K562 (cell line): ENCODE measurements at regions not wholly inside any gene's neighbourhood (a gene's known extent, or its start where the extent isn't known, plus 50 kb on each side); places are given as distances from the start of the nearest gene placed in this dataset.

Experiments used
- ATAC-seq: fragments of 200-7000 bp; cut with Tn5 transposase; 3 replicates; pipeline ENCODE4 v1.9.1; 2020; ENCODE audit warnings: moderate library complexity
- BruUV-seq: library from RNA; stranded (reverse); fragments of 400-500 nt; replicated peaks from 2 replicates; lab custom pipeline; 2021; lab: Mats Ljungman, UMichigan
- CTCF ChIA-PET: fragments of 300-600 bp; formaldehyde crosslinking; extraction: SDS; loops from one replicate; lab custom pipeline; 2021; ENCODE audit warnings: low intra/inter-chr PET ratio; lab: Yijun Ruan, JAX
- POLR2A ChIA-PET: fragments of 300-600, 350-650 bp; sonication (Branson Sonifier 250); formaldehyde crosslinking; extraction: SDS; loops from one replicate; lab custom pipeline; 2021; ENCODE audit warnings: antibody characterized with exemption, inconsistent platforms; lab: Yijun Ruan, JAX
- DNase-seq, 4 experiments: peaks; one replicate each; pipeline versions ENCODE4 v3.0.0 to v3.0.0-alpha.2; 2011 to 2018; ENCODE audit warnings: low spot score in 3 of 4, mixed read lengths in 3 of 4; ENCODE audit errors: extremely low read depth in 1 of 4
- FAIRE-seq: peaks from 2 replicates; lab custom pipeline; 2011; peaks lifted over from hg19 to GRCh38; lab: Jason Lieb, UNC
- H2AFZ ChIP-seq: 2 replicates; pipeline ENCODE4 v1.6.0; 2011; ENCODE audit warnings: low read depth, low read length, control low read depth, inconsistent platforms
- H3K27ac ChIP-seq: fragments of 200-600 bp; 3 replicates; pipeline ENCODE4 v1.8.0; 2011; ENCODE audit warnings: low read depth, mild to moderate bottlenecking, control low read depth, inconsistent platforms, low read length, moderate library complexity, mixed read lengths; ENCODE audit errors: extremely low read depth
- H3K27me3 ChIP-seq, 2 experiments: fragments of 300-600 bp in 1 of 2; 2 replicates in 1 of 2; 3 replicates in 1 of 2; pipeline versions ENCODE4 v1.6.0 to v1.8.0; 2011; ENCODE audit warnings: inconsistent platforms in 2 of 2, low read length in 2 of 2, mild to moderate bottlenecking in 1 of 2, mixed read lengths in 1 of 2, moderate library complexity in 1 of 2; ENCODE audit not compliant: control insufficient read depth in 2 of 2, insufficient read depth in 2 of 2
- H3K36me3 ChIP-seq: fragments of 300-600 bp; 3 replicates; pipeline ENCODE4 v1.8.0; 2011; ENCODE audit warnings: mild to moderate bottlenecking, low read length, inconsistent platforms; ENCODE audit not compliant: control insufficient read depth, insufficient read depth
- H3K4me1 ChIP-seq, 2 experiments: fragments of 200-600 bp in 1 of 2; replicated peaks in 1 of 2; 2 replicates in 1 of 2; 3 replicates in 1 of 2; pipeline versions ENCODE4 v1.5.1 to v1.8.0; 2011; ENCODE audit warnings: inconsistent platforms in 2 of 2, low read length in 2 of 2, mild to moderate bottlenecking in 1 of 2, mixed read lengths in 1 of 2, moderate library complexity in 1 of 2; ENCODE audit not compliant: control insufficient read depth in 2 of 2, insufficient read depth in 2 of 2
- H3K4me2 ChIP-seq: 2 replicates; pipeline ENCODE4 v1.6.1; 2011; ENCODE audit warnings: low read length, control low read depth, inconsistent platforms, mixed read lengths; ENCODE audit not compliant: insufficient read depth
- H3K4me3 ChIP-seq: fragments of 200-600 bp; sonication (generic), shearing (Covaris generic); 2 replicates; pipeline ENCODE4 v1.5.1; 2016; ENCODE audit warnings: control low read depth, inconsistent platforms
- H3K79me2 ChIP-seq: fragments of 200-600 bp; 3 replicates; pipeline ENCODE4 v1.8.0; 2011; ENCODE audit warnings: low read length, inconsistent platforms; ENCODE audit not compliant: control insufficient read depth, insufficient read depth
- H3K9ac ChIP-seq, 2 experiments: 2 replicates each; pipeline versions ENCODE4 v1.6.0 to v1.6.1; 2011; ENCODE audit warnings: low read depth in 2 of 2, low read length in 2 of 2, control low read depth in 1 of 2, inconsistent platforms in 1 of 2, mild to moderate bottlenecking in 1 of 2, mixed read lengths in 1 of 2; ENCODE audit not compliant: insufficient read depth in 1 of 2
- H3K9me1 ChIP-seq: one replicate; pipeline ENCODE4 v1.6.0; 2011; ENCODE audit warnings: inconsistent platforms, mild to moderate bottlenecking, low read length, moderate library complexity; ENCODE audit not compliant: control insufficient read depth, insufficient read depth
- H3K9me3 ChIP-seq: replicated peaks from 2 replicates; pipeline ENCODE4 v1.5.1; 2011; ENCODE audit warnings: low read depth, low read length, inconsistent platforms; ENCODE audit not compliant: control insufficient read depth, insufficient read depth
- H4K20me1 ChIP-seq: replicated peaks from 2 replicates; pipeline ENCODE4 v1.6.1; 2011; ENCODE audit warnings: low read length, inconsistent platforms, mixed read lengths; ENCODE audit not compliant: control insufficient read depth, insufficient read depth
- CBFB ChIP-seq: sonication (generic); formaldehyde crosslinking; IDR thresholded peaks from 2 replicates; pipeline ENCODE4 v1.4.0; 2020; ENCODE audit warnings: mild to moderate bottlenecking, missing genetic modification reagents
- ZFP30 ChIP-seq: fragments of 250-450 bp; sonication (Bioruptor Pico); IDR thresholded peaks from 2 replicates; pipeline ENCODE4 v1.8.0; 2022; ENCODE audit warnings: moderate library complexity, mild to moderate bottlenecking, inconsistent platforms, borderline replicate concordance
- WGBS: fragments of 100-300 bp; shearing (Covaris generic); methylation state at CpG from one replicate; pipeline ENCODE4 v1.1.6; 2016; ENCODE audit warnings: low coverage, mixed read lengths; ENCODE audit not compliant: insufficient coverage; ENCODE audit errors: missing lambda C conversion rate; 5-methylcytosine and 5-hydroxymethylcytosine counted together
- in situ Hi-C: fragments of 300-500 bp; cut with MboI; formaldehyde crosslinking; loops from 4 replicates; pipeline ENCODE4 v1.15.0; 2018; ENCODE audit warnings: inconsistent platforms, mixed read lengths
- intact Hi-C: fragments of 100-400 bp; cut with micrococcal nuclease; formaldehyde crosslinking; loops from 2 replicates; pipeline ENCODE4 v1.14.2; 2022

DNA sequence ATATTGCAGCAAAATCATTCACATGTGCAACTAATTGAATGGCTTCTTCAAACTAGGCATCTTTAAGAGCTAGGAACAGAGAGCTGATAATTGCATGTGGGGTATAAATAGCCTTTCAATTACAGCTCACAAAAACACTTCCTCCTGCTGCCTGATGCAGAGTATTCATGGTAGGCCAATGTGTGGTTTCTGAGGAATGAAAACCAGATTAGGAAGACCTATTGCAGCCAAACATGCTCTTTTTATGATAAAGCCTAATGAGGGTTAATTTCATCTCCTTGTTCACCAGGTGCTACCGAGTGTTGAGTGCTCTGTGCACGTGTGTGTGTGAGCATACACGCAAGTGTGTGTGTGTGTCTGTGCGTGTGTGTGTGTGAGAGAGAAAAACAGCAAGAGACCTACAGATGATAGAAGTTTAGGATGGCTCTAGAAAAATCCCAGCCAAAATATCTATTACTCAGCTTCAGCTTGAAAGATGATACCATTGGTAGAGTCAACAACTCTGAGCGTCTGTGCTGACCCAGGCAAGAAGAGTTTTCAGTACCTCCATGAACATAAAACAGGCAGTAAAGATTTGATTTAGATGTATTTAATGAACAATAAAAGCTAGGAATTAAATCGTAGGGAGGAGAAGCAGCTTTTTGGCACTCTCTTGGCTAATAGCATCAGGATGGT lies 448.5 kb upstream of the ANKRD30A start:
- POLR2A ChIA-PET = no interaction called here
- no peaks in the 10 kb centered on the region for H4K20me1 ChIP-seq
- H3K36me3 ChIP-seq = no peaks in the 10 kb centered on the region
- H3K27me3 ChIP-seq = no peaks in the 10 kb centered on the region
- TF ChIP-seq ZFP30 (CRISPR knock-in tag) = no peak
- no peak overlapping the region for H2AFZ ChIP-seq
- DNase-seq (no peak), ATAC-seq (no peak), FAIRE-seq (no peak)
- H3K9ac ChIP-seq = no peak overlapping the region
- no peaks in the 10 kb centered on the region for H3K79me2 ChIP-seq
- in situ Hi-C loops (no loop called here), intact Hi-C loops (no loop called here)
- CTCF ChIA-PET = no interaction called here
- H3K27ac ChIP-seq = no peak overlapping the region
- no peak overlapping the region for H3K4me3 ChIP-seq
- 0% methylated on average over 6 of the region's 6 CpGs for WGBS
- H3K4me1 ChIP-seq = no peaks in the 10 kb centered on the region
- no peaks in the 10 kb centered on the region for H3K9me1 ChIP-seq
- BruUV-seq = no TSS peak
- H3K4me2 ChIP-seq = no peak overlapping the region
- H3K9me3 ChIP-seq = no peaks in the 10 kb centered on the region

DNA sequence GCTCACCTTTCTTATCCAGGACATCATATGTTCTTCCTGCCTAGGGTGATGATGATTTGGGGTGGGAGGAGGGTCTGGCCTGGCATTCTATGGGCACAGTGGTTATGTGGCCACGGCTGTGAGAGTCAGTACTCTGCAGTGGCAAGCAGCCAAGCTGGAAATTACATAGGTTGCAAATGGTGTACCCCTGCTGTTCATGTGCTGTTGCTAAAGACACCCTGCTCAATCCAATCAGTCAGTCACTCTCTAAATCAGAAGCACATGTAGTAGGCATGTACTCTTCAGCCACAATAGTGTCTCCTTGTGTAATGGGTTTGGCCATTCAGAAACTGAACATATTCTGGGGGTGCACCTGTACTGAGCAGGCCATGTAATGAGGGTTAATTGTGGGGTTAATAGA lies 449.1 kb upstream of the ANKRD30A start:
- no peaks in the 10 kb centered on the region for H3K79me2 ChIP-seq
- no peak overlapping the region for H3K27ac ChIP-seq
- POLR2A ChIA-PET = no interaction called here
- no peak for TF ChIP-seq CBFB (CRISPR knock-in tag)
- BruUV-seq = no TSS peak
- no peak overlapping the region for H3K9ac ChIP-seq
- no peak overlapping the region for H2AFZ ChIP-seq
- H3K4me3 ChIP-seq = no peak overlapping the region
- no peaks in the 10 kb centered on the region for H3K27me3 ChIP-seq
- no peak for FAIRE-seq
- no peaks in the 10 kb centered on the region for H3K4me1 ChIP-seq
- in situ Hi-C loops = no loop called here
- WGBS = 17% methylated on average over 1 of the region's 1 CpG
- ATAC-seq = no peak
- no peak overlapping the region for H3K4me2 ChIP-seq
- no peaks in the 10 kb centered on the region for H3K36me3 ChIP-seq
- H3K9me3 ChIP-seq = no peaks in the 10 kb centered on the region
- H4K20me1 ChIP-seq = no peaks in the 10 kb centered on the region
- H3K9me1 ChIP-seq = no peaks in the 10 kb centered on the region
- intact Hi-C loops = no loop called here
- CTCF ChIA-PET = no interaction called here
- no peak for DNase-seq
